Epidermal melanocyte (primary cell): ENCODE measurements at regions not wholly inside any gene's neighbourhood (a gene's known extent, or its start where the extent isn't known, plus 50 kb on each side); places are given as distances from the start of the nearest gene placed in this dataset.

ENCODE experiments used
- DNase-seq: peaks from one replicate; pipeline ENCODE4 v3.0.0; 2011; ENCODE audit warnings: low spot score; ENCODE audit not compliant: insufficient read length

- DNase-seq: no peak
Measured at GRCh38 chr14:32003585-32003984, 73.5 kb upstream of the ARHGAP5 start.

- DNase-seq: no peak
Measured at GRCh38 chr14:32004300-32004699, 72.8 kb upstream of the ARHGAP5 start.

GRCh38 chr14:32005628-32006027, 71.5 kb upstream of the ARHGAP5 start:
- DNase-seq: no peak

- DNase-seq: no peak
Measured at GRCh38 chr14:32006263-32007110, 70.6 kb upstream of the ARHGAP5 start.

GRCh38 chr14:32007755-32008362, 69.2 kb upstream of the ARHGAP5 start:
- DNase-seq: no peak

GRCh38 chr14:32008602-32009193, 68.4 kb upstream of the ARHGAP5 start:
- DNase-seq: no peak

- DNase-seq: no peak
Measured at GRCh38 chr14:32009221-32009975, 67.7 kb upstream of the ARHGAP5 start.

GRCh38 chr14:32009976-32010581, 67.0 kb upstream of the ARHGAP5 start:
- DNase-seq: no peak

GRCh38 chr14:32010604-32011125, 66.4 kb upstream of the ARHGAP5 start:
- DNase-seq: no peak

GRCh38 chr14:32011225-32011624, 65.9 kb upstream of the ARHGAP5 start:
- no peak for DNase-seq

GRCh38 chr14:32012062-32012461, 65.0 kb upstream of the ARHGAP5 start:
- no peak for DNase-seq

- no peak for DNase-seq
Measured at GRCh38 chr14:32012571-32012970, 64.5 kb upstream of the ARHGAP5 start.

GRCh38 chr14:32013083-32013482, 64.0 kb upstream of the ARHGAP5 start:
- DNase-seq: no peak

GRCh38 chr14:32014057-32014456, 63.0 kb upstream of the ARHGAP5 start:
- DNase-seq: no peak

GRCh38 chr14:32014498-32014897, 62.6 kb upstream of the ARHGAP5 start:
- no peak for DNase-seq

- DNase-seq: no peak
Measured at GRCh38 chr14:32015166-32015565, 61.9 kb upstream of the ARHGAP5 start.

GRCh38 chr14:32017587-32017986, 59.5 kb upstream of the ARHGAP5 start:
- DNase-seq: no peak

- no peak for DNase-seq
Measured at GRCh38 chr14:32018391-32019092, 58.6 kb upstream of the ARHGAP5 start.

GRCh38 chr14:32019276-32019675, 57.8 kb upstream of the ARHGAP5 start:
- DNase-seq: no peak

- DNase-seq: no peak
Measured at GRCh38 chr14:32020882-32021281, 56.2 kb upstream of the ARHGAP5 start.

GRCh38 chr14:32021341-32021740, 55.8 kb upstream of the ARHGAP5 start:
- DNase-seq: no peak
